DMS153 treated with DMSO at 0.1 percent for 48 hours (cell line): ENCODE measurements at regions not wholly inside any gene's neighbourhood (a gene's known extent, or its start where the extent isn't known, plus 50 kb on each side); places are given as distances from the start of the nearest gene placed in this dataset.

ENCODE experiments used
- DNase-seq: peaks from one replicate; lab custom pipeline; 2025; ENCODE audit not compliant: unreplicated experiment; lab: John Stamatoyannopoulos, UW

DNA sequence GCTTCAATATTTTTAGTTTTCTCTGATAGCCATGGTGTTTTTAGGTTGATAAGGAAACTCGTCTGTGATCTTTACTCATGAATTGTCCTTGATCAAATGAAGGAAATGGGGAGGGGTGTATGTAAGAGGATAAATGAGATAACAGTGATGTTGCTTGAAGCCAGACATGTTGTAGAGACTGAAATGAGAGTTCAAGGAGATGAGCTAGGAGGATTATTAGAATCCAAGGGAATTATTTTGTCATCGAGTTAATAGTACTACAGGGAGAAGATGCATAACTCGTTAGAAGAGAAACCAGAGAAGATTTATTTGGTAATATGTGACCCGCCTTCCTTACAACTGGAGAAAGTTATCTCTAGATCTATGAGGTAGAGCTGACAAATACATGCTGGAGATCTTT, 371.3 kb upstream of the DDHD1 start:
- no peak for DNase-seq

- DNase-seq: no peak
Measured at GRCh38 chr14:53523226-53523625, 370.1 kb upstream of the DDHD1 start.

GRCh38 chr14:53520078-53520928, 367.2 kb upstream of the DDHD1 start:
- DNase-seq: no peak

GRCh38 chr14:53519137-53519536, 366.0 kb upstream of the DDHD1 start:
- no peak for DNase-seq

GRCh38 chr14:53517270-53517960, 364.3 kb upstream of the DDHD1 start:
- no peak for DNase-seq

GRCh38 chr14:53516261-53516774, 363.2 kb upstream of the DDHD1 start:
- no peak for DNase-seq

DNA sequence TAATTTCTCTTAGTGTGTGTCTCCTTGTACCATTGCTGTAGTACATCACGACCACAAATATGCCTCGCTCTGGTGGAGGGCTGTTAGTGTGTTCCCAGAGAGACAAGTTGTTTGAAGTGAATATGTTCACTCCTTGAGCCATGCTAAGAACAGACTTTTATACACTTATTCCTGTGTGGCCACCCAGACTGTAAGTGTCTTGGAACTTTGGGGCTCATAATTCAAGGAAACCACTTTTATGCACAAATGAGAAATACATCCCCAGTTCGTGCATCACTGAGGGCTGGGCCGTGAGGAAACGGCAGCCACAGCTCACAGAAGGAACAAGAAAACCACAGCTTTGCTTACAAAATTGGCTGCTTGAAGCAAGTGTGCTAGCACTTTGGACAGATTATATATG, 362.2 kb upstream of the DDHD1 start:
- DNase-seq: no peak

DNA sequence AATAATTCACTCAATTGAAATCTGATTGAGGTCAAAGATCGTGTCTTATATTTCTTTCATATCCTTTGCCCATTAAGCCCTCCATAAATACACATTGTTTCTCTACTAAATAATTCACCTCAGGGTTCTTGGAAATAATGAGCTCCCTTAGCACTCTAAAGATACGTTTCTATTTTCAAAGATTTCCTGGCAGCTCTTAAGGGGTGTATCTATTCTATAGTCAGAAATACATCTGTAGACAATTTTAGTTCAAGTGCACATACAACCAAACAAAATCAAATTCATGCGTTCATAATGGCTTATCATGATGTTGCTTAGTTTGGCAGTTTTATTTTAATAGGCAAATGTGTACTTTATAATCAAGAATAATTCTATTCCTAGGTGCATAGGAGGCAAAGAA, 361.1 kb upstream of the DDHD1 start:
- no peak for DNase-seq

GRCh38 chr14:53510281-53510912, 357.3 kb upstream of the DDHD1 start:
- DNase-seq: no peak

DNA sequence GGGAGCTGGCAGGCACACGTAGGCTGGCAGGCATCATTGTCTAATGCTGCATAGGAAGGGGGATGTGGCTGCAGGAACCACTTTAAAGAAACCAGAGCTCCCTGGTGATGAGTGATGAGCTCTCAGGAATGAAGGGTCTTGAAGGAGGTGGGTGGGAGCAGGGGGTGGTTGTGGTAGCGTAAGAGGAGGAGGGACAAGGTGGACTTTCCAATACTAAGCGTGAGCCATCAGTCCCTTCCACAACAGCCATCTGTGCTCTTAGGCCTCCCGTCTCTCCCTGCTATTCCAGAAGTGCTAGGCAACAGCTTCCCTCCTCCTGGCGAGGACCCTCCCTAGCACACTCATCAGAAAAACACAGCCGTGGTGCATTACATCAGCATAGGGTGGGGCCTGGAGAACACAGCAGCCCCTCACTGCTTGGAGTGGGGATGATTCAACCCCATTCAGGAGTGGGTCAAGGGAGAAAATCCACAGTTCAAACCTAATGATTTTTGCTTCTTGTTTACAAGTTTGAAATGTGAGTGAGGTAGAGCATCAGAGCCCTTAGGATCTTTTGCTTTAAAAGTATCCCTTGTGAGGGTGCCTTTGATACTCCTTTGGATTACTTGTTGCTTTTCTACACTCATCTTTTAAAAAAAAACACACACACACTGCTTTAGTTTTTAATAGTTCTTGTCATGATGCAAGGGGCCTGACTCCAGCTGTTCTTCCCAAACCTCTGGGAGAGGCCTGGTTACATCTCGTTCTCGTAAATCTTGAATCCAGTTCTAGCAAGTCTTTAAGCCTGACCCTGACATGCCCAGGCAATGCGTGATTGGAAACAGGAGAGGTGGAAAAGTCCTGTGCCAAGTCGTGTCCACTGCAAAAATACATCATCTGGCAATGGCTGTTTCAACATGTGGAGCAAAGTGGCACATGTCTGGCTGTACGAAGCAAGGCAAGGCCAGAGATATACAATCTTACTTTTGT, 356.4 kb upstream of the DDHD1 start:
- DNase-seq: no peak

- DNase-seq: no peak
Measured at GRCh38 chr14:53501361-53502211, 348.5 kb upstream of the DDHD1 start.

DNA sequence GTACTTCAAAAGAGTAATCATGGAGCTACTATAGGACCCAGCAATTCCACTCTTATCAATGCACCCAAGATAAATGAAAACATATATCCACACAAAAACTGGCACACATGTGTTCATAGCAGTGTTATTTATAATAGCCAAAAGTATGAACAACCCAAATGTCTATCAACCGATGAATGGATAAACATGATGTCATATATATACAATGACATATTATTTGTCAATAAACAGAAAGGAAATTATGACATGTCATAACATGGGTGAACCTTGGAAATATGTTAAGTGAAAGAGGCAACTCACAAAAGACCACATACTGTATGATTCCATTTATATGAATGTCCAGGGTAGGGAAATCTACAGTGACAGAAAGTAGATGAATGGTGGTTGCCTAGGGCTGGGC, 347.1 kb upstream of the DDHD1 start:
- DNase-seq: no peak

DNA sequence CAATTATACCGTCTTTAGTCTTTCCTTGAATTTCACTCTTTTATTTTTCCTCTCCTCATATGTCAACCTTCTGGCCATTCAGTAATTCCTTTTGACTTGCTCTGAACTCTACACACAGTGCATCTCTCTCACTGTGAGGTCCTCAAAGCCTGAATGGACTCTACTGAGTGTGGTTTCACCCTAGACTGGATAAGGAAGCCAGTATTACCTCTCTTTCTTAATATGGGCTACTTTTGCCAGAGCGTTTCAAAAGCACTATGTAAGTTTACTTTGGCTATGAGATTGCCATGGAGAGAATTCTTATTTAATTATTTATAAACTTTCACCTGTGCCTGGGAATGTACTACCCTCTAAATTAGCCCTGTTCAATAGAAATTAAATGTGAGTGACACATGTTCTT, 343.5 kb upstream of the DDHD1 start:
- DNase-seq: no peak

GRCh38 chr14:53495846-53496343, 342.8 kb upstream of the DDHD1 start:
- DNase-seq: no peak

- DNase-seq: no peak
Measured at GRCh38 chr14:53494587-53494986, 341.5 kb upstream of the DDHD1 start.

DNA sequence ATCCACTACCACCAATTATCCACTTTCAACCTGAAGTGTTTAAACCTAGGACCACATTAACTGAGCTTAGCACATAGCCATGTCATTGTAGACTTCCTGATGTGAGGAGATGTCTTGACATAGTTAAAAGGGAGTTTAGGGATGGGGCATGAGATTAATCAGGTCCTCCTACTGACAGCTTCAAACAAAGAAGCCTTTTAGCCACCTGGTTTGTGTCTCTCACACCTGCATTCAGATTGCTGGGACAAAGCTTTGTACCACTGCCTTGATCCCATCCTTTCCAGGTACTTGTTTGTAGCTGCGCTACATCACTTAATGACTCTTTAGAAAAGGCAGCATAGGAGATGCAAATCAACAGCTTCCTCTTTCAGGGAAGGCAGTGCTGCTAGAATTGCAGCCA, 340.7 kb upstream of the DDHD1 start:
- no peak for DNase-seq

GRCh38 chr14:53493320-53493719, 340.2 kb upstream of the DDHD1 start:
- no peak for DNase-seq

- DNase-seq: no peak
Measured at GRCh38 chr14:53491884-53492277, 338.8 kb upstream of the DDHD1 start.

DNA sequence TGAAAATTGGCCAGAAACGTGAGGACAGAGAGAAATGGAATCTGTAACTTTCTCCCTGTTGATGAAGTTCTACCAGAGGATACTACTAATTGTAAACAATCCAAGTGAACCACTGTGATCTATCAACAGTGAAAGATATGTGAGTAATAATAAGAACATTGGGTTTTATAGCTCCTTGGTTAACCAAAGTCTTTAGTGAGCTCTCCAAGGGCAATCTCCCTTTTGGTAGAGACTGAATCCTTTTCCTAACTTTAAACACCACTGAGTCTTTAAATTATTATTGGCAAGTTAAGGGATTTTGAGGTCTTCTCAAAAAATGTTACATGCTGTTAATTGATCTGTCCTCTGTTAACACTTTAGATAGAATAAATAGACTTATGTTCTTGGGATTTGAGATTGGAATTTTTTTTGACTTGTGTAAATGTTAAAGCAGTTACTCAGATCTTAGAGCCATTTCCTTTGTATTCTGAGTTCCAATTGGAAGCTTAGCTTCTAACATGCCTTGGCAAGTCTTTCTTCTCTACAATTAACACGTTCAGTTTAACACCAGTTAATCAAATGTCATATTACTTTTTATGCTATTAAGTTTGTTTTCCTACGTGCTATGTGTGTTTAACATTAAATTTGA, 338.2 kb upstream of the DDHD1 start:
- no peak for DNase-seq
